ENCODE measurements at regions not wholly inside any gene's neighbourhood (a gene's known extent, or its start where the extent isn't known, plus 50 kb on each side); places are given as distances from the start of the nearest gene placed in this dataset.

DNA sequence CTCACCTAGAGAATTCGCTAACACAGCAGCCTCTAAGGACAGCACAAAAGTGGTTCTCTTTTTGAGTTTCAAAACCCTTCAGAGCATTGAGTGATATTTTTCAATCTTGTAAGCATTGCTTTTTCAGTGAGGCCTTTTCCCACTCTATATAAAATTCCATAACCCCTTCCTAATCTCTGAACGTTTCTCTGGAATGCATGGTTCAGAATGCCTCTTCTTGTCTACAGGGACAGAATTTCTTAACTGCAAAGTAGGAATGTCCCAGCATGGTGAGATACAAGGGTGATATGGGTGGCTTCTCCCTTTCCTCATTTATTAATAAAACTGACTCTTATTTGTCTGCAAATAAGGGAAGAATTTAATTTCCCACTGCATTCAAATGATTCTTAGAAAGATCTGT lies 377.9 kb downstream of the LTN1 start:
- no TSS peak for BruUV-seq (replicated peaks)
- Histone ChIP-seq H4K20me1 (replicated peaks; ENCODE audit: control insufficient read depth, extremely low read depth, insufficient read depth, low read length) (no peaks in the 10 kb centered on the region), H3K36me3 (ENCODE audit: control insufficient read depth in 2 of 2, extremely low read depth in 1 of 2, insufficient read depth in 2 of 2, low read length in 2 of 2) (no peaks in the 10 kb centered on the region), H3K27me3 (ENCODE audit: control insufficient read depth in 2 of 2, insufficient read depth in 2 of 2, low read length in 2 of 2) (no peaks in the 10 kb centered on the region), H3K4me1 (ENCODE audit: control insufficient read depth, extremely low read depth, insufficient read depth, low read length) (no peaks in the 10 kb centered on the region), H3K27ac (ENCODE audit: insufficient read depth, low read depth, low read length) (no peak overlapping the region), H3K4me3 (replicated peaks in 1 of 3; ENCODE audit: insufficient read depth in 1 of 3, low read depth in 1 of 3, low read length in 3 of 3) (no peak overlapping the region), H3K9me3 (replicated peaks; ENCODE audit: control insufficient read depth, insufficient read depth, low read length) (no peaks in the 10 kb centered on the region), H3K79me2 (ENCODE audit: control insufficient read depth, insufficient read depth, low read length) (no peaks in the 10 kb centered on the region), H3K4me2 (ENCODE audit: insufficient read depth, low read length) (no peak overlapping the region), H3K9ac (replicated peaks; ENCODE audit: extremely low read depth, insufficient read depth, low read length) (no peak overlapping the region), H2AFZ (ENCODE audit: low read depth, low read length) (no peak overlapping the region), H3K9me1 (replicated peaks; ENCODE audit: control insufficient read depth, extremely low read depth, insufficient read depth, low read length) (no peaks in the 10 kb centered on the region)
- POLR2A ChIA-PET: no interaction called here
- DNase-seq (ENCODE audit: low read depth, low spot score) (no peak), FAIRE-seq (no peak)
- dilution Hi-C loops (cut with MboI; ENCODE audit: extremely low pct_ligation_motif_present, low sequenced_read_pairs): no loop called here
- TF ChIP-seq FOS (IDR thresholded peaks at IDR 0.05; ENCODE audit: borderline replicate concordance, insufficient read depth, low read length) (no peak), MYC (IDR thresholded peaks at IDR 0.05; ENCODE audit: low read depth, low read length) (no peak), POLR2AphosphoS5 (IDR thresholded peaks at IDR 0.05; ENCODE audit: insufficient read depth, low read depth, low read length) (no peak), GATA2 (IDR thresholded peaks at IDR 0.05; ENCODE audit: insufficient read depth, insufficient read length, low read depth, low read length) (no peak)
- TF ChIP-seq, protein P1, sequence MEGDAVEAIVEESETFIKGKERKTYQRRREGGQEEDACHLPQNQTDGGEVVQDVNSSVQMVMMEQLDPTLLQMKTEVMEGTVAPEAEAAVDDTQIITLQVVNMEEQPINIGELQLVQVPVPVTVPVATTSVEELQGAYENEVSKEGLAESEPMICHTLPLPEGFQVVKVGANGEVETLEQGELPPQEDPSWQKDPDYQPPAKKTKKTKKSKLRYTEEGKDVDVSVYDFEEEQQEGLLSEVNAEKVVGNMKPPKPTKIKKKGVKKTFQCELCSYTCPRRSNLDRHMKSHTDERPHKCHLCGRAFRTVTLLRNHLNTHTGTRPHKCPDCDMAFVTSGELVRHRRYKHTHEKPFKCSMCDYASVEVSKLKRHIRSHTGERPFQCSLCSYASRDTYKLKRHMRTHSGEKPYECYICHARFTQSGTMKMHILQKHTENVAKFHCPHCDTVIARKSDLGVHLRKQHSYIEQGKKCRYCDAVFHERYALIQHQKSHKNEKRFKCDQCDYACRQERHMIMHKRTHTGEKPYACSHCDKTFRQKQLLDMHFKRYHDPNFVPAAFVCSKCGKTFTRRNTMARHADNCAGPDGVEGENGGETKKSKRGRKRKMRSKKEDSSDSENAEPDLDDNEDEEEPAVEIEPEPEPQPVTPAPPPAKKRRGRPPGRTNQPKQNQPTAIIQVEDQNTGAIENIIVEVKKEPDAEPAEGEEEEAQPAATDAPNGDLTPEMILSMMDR (IDR thresholded peaks at IDR 0.05; ENCODE audit: extremely low read depth in 1 of 2, insufficient read depth in 1 of 2, low read depth in 1 of 2, low read length in 2 of 2): no peak
- TF ChIP-seq, protein P2, sequence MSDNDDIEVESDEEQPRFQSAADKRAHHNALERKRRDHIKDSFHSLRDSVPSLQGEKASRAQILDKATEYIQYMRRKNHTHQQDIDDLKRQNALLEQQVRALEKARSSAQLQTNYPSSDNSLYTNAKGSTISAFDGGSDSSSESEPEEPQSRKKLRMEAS (IDR thresholded peaks at IDR 0.05; ENCODE audit: insufficient read depth, insufficient read length): no peak
- intact Hi-C loops (cut with micrococcal nuclease): no loop called here
- CTCF ChIA-PET: no interaction called here

DNA sequence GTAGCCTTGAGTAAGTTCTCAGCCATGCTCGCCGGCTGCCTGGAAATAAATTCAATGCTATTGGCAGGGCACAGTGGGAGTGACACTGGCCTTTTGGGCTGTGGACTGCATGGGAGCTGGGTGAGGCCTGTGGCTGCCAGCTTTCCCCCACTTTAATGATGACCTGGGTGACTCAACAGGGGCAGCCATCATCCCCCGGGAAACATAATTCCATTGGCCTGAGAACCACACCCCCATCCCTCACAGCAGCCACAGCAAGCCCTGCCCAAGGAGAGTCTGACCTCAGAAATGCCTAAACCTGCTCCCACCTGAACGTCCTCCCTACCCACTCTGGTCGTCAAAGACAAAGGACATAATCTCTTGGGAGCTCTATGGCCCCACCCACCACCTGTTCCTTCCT lies 384.0 kb downstream of the LTN1 start:
- Histone ChIP-seq H3K79me2 (ENCODE audit: control insufficient read depth, insufficient read depth, low read length) (no peaks in the 10 kb centered on the region), H3K27ac (ENCODE audit: insufficient read depth, low read depth, low read length) (no peak overlapping the region), H3K9me3 (replicated peaks; ENCODE audit: control insufficient read depth, insufficient read depth, low read length) (no peaks in the 10 kb centered on the region), H2AFZ (ENCODE audit: low read depth, low read length) (no peak overlapping the region), H3K4me2 (ENCODE audit: insufficient read depth, low read length) (no peak overlapping the region), H3K36me3 (ENCODE audit: control insufficient read depth in 2 of 2, extremely low read depth in 1 of 2, insufficient read depth in 2 of 2, low read length in 2 of 2) (no peaks in the 10 kb centered on the region), H3K4me3 (replicated peaks in 1 of 3; ENCODE audit: insufficient read depth in 1 of 3, low read depth in 1 of 3, low read length in 3 of 3) (no peak overlapping the region), H3K9me1 (replicated peaks; ENCODE audit: control insufficient read depth, extremely low read depth, insufficient read depth, low read length) (no peaks in the 10 kb centered on the region), H4K20me1 (replicated peaks; ENCODE audit: control insufficient read depth, extremely low read depth, insufficient read depth, low read length) (no peaks in the 10 kb centered on the region), H3K9ac (replicated peaks; ENCODE audit: extremely low read depth, insufficient read depth, low read length) (no peak overlapping the region), H3K27me3 (ENCODE audit: control insufficient read depth in 2 of 2, insufficient read depth in 2 of 2, low read length in 2 of 2) (no peaks in the 10 kb centered on the region), H3K4me1 (ENCODE audit: control insufficient read depth, extremely low read depth, insufficient read depth, low read length) (no peaks in the 10 kb centered on the region)
- TF ChIP-seq FOS (IDR thresholded peaks at IDR 0.05; ENCODE audit: borderline replicate concordance, insufficient read depth, low read length) (no peak), POLR2A (IDR thresholded peaks at IDR 0.05; ENCODE audit: low read depth, low read length) (no peak), EZH2 (IDR thresholded peaks at IDR 0.05; ENCODE audit: borderline replicate concordance, low read depth, low read length, severe bottlenecking) (no peak), MYC (IDR thresholded peaks at IDR 0.05; ENCODE audit: low read depth, low read length) (no peak), POLR2AphosphoS5 (IDR thresholded peaks at IDR 0.05; ENCODE audit: insufficient read depth, low read depth, low read length) (no peak), JUN (IDR thresholded peaks at IDR 0.05; ENCODE audit: borderline replicate concordance, insufficient read depth, insufficient read length, low read depth) (no peak), GATA2 (IDR thresholded peaks at IDR 0.05; ENCODE audit: insufficient read depth, insufficient read length, low read depth, low read length) (no peak)
- TF ChIP-seq, protein P2 (IDR thresholded peaks at IDR 0.05; ENCODE audit: insufficient read depth, insufficient read length): no peak
- TF ChIP-seq, protein P1 (IDR thresholded peaks at IDR 0.05; ENCODE audit: extremely low read depth in 1 of 2, insufficient read depth in 1 of 2, low read depth in 1 of 2, low read length in 2 of 2): no peak
- dilution Hi-C loops (cut with MboI; ENCODE audit: extremely low pct_ligation_motif_present, low sequenced_read_pairs): no loop called here
- FAIRE-seq (no peak), DNase-seq (ENCODE audit: low read depth, low spot score) (no peak)
- CTCF ChIA-PET: no interaction called here
- BruUV-seq (replicated peaks): no TSS peak
- POLR2A ChIA-PET: no interaction called here
- intact Hi-C loops (cut with micrococcal nuclease): no loop called here
